HG03354 (cell line): ENCODE measurements at regions not wholly inside any gene's neighbourhood (a gene's known extent, or its start where the extent isn't known, plus 50 kb on each side); places are given as distances from the start of the nearest gene placed in this dataset.
"Not testable (repeated sequence)": the region's sequence is repeated elsewhere in the genome, so short reads cannot be mapped to it uniquely, and the experiment has no call there.

Experiments used
- ATAC-seq: cut with Tn5 transposase; IDR thresholded peaks from one replicate; pipeline ENCODE4 v1.9.1; 2021; ENCODE audit warnings: mild to moderate bottlenecking; ENCODE audit not compliant: unreplicated experiment, poor library complexity, severe bottlenecking

- ATAC-seq = no peak
Observed at GRCh38 chr12:127013197-127013596, 1253.8 kb upstream of the TMEM132C start.

DNA sequence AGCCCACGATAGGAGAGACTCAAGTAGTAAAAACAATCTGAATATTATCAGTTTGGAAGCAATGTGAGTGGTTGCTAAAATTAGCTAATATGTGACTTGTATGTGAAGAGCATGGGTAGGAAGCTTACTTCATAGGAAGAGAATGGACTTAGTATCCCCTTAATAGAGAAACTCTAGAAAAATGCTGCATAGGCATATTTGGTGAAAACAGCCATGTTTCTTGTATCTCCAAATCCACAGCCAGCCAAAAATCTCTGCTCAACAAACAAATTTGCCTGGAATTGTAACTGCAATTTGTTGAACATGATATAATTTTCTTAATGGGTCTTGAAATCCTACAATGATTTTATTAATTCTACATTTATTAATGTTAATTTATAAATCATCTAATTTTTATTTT, 1252.9 kb upstream of the TMEM132C start:
- ATAC-seq = no peak

GRCh38 chr12:127024791-127025190, 1242.2 kb upstream of the TMEM132C start:
- no peak for ATAC-seq

DNA sequence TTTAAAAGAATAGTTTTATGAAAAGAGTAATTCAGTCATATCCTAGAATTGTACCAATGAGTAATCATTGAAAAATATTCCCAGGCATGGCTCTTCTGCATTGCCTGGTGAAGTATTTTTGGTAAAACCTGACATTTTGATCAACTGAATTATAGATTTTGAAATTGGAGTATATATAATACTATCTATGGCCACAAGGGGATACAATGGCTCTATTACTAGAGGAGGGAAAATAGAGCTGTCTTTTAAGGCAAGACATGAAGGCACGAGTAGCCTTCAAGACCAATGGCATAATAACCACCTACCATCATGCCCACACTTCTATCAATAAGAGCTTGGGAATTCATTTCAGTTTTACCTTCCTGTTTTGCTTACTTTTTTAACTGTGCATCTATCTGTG, 1241.4 kb upstream of the TMEM132C start:
- ATAC-seq = no peak

DNA sequence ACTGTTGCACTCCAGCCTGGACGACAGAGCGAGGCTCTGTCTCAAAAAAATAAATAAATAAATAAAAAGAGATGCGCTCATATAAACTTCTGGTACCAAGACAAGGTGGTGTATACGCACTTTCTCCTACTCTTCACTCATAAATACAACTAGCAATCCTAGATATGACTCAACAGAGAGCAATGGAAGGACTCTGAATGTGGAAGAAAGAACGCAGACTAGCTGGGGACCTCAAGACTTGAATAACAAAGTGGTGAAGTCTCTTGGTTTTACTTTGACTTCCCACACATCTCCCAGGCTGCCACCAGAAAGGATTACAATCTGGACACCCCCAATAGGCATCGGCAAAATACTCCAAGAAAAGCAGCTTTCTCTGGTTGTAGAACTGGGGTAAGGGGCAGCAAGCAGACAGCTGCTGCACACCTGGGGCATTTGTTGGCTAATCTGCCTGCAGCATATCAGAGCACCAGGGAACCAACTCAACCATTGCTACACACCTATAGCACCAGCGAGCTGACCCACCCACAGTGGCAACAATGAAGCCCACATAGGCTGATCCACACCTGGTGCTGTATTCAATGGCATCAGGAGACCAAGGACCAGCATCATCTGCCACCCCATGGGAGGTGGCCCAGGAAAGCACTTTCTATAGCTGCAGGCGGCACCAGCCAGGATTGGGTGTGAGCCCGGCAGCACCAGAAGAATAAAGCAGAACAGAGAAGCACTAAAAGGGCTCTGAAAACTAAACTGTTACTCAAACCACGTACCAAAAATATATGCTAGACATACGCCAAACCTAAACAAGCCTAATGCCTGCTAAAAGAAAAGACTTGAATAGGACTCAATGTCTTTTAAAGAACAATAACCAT, 1231.7 kb upstream of the TMEM132C start:
- ATAC-seq = no peak

GRCh38 chr12:127038152-127038551, 1228.8 kb upstream of the TMEM132C start:
- ATAC-seq = no peak

GRCh38 chr12:127038761-127039160, 1228.2 kb upstream of the TMEM132C start:
- ATAC-seq = no peak

DNA sequence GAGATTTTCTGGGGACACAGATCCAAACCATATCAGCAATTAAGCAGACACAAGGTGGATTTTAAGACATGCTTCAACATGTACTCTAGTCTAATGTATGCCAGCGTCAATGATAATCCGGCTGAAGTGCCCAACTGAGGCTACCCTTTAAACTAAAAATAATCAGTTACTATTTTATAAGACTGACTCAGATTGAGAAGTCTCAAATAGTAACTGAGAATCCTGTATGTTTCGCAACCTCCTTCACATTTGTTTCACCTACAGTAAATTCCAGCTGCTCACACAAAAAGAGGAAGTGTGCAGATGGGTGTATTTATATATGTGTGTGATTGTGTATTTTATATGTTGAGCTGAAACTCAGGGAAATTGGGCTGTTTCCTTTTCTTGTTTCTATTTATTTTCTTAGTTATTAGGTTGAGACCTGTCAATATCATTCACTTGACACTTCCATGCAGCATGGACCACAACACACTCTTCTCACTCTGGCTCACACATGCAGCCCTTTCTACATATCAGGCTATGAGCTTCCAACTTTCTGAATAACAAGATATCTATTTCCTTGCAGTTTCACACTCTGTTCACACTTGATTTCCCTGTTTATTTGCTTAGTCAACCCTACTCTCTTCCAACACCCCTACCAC, 1224.9 kb upstream of the TMEM132C start:
- ATAC-seq = peak; percentile 96

DNA sequence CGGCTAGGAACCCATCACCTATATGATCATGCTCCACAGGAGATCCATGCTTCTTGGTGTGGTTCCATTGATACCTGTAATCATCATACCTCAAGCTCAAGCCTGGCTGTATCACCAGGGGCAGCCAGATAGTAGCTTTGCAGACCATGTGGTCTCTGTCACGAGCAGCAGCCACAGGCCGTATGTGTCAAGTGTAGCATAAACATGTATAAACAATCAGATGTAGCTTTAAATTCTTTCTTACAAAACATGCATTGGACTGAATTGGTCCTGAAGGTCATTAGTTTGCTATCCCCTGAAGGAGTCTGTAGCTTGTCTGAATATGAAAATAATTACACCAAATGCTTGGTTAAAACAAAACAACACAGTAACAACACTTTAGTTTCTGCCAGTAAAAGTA, 1223.2 kb upstream of the TMEM132C start:
- ATAC-seq = no peak

GRCh38 chr12:127044836-127045235, 1222.1 kb upstream of the TMEM132C start:
- ATAC-seq = no peak

- no peak for ATAC-seq
Observed at GRCh38 chr12:127046467-127046866, 1220.5 kb upstream of the TMEM132C start.

DNA sequence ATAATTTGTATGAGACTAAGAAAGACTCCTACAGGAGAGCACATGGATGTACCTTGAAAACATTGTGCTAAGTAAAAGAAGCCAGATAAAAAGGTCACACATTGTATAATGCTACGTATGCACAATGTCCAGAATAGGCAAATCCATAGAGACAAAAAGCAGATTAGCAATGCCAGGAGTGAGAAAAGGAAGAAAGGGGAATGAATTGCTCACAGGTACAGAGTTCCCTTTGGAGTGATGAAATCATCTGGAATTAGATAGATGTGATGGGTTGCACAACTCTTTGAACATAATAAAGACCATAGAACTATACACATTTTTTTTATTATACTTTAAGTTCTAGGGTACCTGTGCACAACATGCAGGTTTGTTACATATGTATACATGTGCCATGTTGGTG, 1218.9 kb upstream of the TMEM132C start:
- no peak for ATAC-seq

DNA sequence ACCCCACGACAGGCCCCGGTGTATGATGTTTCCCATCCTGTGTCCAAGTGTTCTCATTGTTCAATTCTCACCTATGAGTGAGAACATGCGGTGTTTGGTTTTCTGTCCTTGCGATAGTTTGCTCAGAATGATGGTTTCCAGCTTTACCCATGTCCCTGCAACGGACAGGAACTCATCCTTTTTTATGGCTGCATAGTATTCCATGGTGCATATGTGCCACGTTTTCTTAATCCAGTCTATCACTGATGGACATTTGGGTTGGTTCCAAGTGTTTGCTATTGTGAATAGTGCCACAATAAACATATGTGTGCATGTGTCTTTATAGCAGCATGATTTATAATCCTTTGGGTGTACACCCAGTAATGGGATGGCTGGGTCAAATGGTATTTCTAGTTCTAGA, 1218.4 kb upstream of the TMEM132C start:
- not testable (repeated sequence) for ATAC-seq

DNA sequence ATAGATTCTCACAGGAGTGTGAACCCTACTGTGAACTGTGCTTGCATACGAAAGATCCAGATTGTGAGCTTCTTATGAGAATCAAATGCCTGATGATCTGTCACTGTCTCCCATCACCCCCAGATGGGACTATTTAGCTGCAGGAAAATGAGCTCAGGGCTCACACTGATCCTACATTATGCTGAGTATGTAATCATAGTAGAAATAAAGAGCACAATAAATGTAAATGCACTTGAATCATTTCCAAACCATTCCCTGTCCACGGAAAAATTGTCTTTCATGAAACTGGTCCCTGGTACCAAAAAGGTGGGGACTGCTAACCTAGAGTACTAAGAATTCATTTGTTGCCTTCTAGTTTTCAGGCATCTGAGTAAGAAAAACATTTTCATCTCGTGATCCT, 1215.8 kb upstream of the TMEM132C start:
- ATAC-seq = no peak

DNA sequence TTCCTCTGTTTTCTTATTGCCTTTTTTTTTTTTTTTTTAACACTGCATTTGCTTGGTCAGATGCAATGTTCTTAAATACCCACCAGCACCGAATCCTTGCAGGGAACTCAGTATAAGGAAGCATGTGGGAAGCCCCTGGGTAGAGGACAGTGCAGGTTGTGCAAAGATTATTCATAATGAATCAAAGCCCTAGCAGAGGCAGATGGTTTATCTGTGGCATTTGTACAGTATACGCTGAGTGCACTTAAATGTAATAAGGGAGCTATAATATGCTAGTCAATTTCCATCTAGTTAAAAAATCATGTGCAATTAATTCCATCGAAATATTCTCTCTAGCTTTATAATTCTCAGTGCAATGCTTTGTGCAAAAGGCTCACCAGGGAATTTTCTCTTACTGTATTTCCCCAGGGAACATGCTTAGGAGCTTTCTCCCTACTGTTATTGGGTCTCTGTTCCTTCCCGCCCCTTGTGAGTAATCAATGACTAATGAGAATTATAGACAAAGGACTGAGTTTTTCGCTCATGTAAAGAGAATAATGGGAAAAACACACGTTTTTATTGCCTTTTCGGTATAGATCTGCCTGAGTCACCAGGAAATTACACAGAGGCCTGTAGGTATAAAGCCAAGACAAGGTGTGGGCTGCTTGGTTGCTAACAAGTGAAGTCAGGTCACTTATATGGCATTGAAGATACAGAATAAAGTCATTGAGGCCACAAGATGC, 1214.3 kb upstream of the TMEM132C start:
- ATAC-seq = no peak

DNA sequence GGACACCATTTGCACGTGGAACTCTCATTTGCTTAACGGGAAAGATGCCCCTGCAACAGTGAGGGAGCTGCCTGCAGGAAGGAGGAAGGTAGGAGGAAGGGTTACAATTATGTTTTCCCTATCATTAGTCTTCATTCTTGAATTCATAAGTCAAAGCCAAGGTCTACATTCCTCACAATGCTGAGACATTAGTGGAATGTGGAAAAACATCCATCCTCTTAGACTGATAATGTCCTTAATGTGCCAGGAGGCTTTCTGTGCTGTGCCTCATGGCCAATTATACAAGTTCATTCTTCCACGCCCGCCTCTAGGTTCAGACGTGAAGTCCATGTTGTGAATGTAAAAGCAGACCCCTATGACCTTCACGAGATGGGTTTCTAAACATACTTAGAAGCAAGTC, 1212.4 kb upstream of the TMEM132C start:
- ATAC-seq = no peak

DNA sequence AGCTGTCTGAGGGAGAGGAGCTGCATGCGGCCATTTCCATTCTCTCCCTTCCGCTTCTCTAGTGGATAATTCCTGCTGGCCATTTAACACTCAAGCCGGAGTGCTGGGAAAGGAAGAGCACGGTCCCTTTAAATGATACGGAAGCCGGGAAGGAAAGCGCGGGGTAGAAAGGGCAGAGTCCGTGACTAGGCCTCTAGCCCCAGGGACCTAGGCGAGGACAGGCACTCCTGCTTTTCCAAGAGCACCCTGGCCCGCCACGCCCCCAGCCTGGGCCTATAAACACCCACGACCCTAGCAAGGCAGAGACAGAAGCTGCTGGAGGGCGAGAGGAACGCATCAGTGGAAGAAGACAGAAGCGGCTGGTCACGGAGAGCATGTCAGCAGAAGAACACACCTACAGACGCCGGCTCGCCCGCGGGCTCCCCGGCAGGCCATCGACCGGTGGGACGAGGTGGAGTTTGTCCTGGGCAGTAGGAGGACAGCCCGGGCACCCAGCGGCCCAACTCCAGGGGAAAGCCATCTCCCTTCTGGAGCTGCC, 1206.6 kb upstream of the TMEM132C start:
- ATAC-seq = no peak

DNA sequence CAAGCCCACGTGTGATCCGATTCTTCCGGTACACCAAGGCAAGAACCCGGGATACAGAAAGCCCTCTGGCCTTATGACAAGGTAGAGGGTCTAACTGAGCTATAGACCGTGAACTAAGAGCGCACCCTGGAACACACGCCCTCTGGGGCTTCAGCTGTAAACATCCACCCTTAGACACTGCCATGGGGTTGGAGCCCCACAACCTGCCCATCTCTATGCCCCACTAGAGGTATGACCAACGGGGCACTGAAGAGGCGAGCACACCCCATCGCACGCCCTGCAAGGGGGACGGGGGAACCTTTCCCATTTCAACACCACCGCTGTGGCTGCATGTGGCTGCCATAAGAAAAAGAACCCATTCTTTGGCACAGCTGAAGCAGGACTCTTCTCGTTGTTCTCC, 1206.0 kb upstream of the TMEM132C start:
- ATAC-seq = no peak

GRCh38 chr12:127063339-127064072, 1203.5 kb upstream of the TMEM132C start:
- no peak for ATAC-seq

- ATAC-seq = no peak
Observed at GRCh38 chr12:127064207-127064606, 1202.8 kb upstream of the TMEM132C start.
